HG02943 (cell line): ENCODE measurements at regions not wholly inside any gene's neighbourhood (a gene's known extent, or its start where the extent isn't known, plus 50 kb on each side); places are given as distances from the start of the nearest gene placed in this dataset.

Experiments used
- ATAC-seq: cut with Tn5 transposase; IDR thresholded peaks from one replicate; pipeline ENCODE4 v1.9.1; 2021; ENCODE audit warnings: mild to moderate bottlenecking, low read depth, moderate library complexity; ENCODE audit not compliant: unreplicated experiment

- ATAC-seq = no peak
Measured at GRCh38 chr11:10916665-10917064, 58.8 kb upstream of the ZBED5 start.

GRCh38 chr11:10914050-10914449 is 56.2 kb upstream of the ZBED5 start:
- no peak for ATAC-seq

- ATAC-seq = no peak
Measured at GRCh38 chr11:10913075-10913474, 55.2 kb upstream of the ZBED5 start.

- no peak for ATAC-seq
Measured at GRCh38 chr11:10911907-10912306, 54.1 kb upstream of the ZBED5 start.

- ATAC-seq = no peak
Measured at GRCh38 chr11:10909141-10909883, 51.5 kb upstream of the ZBED5 start.

- ATAC-seq = no peak
Measured at GRCh38 chr11:10908215-10908951, 50.5 kb upstream of the ZBED5 start.
